GM18502 (cell line): ENCODE measurements at regions not wholly inside any gene's neighbourhood (a gene's known extent, or its start where the extent isn't known, plus 50 kb on each side); places are given as distances from the start of the nearest gene placed in this dataset.

Experiments
- ATAC-seq: cut with Tn5 transposase; IDR thresholded peaks from one replicate; pipeline ENCODE4 v1.9.1; 2021; ENCODE audit warnings: mild to moderate bottlenecking; ENCODE audit not compliant: unreplicated experiment, poor library complexity

DNA sequence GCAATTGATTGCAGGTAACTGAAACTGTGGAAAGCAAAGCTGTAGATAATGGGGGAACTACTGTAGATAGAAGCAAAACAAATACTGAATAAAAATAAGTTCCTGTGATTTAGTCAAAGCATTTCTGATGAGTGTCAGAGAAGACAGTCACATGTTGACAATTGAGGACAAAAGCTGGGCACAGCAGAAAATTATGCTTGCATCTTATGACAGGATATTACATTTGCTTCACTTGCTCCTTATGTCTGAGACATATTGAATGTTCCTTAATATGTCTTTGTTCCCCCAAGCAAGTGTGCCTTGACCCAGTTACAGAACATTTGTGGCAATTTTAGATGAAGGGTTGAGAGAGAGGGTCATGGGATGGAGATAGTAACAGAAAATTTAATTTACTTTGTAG lies 526.0 kb upstream of the B3GALT2 start:
- no peak for ATAC-seq

DNA sequence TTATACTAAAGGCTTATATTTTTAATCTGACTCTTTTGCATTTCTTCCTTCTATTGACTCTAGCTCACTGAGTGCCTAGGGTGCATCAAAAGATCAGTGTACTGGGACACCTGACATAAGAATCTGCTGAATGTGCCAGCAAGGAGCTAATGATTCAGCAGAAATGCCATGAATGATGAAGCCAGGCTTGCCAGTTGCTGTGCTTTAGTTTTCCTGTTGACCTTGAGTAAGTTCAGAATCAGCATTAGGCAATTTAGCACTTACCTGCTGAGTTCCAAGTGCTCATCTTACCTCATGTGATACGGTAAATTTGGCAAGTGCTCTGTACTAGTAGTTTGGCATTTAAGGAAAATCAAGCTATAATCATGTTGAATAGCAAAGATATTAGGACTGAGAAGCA lies 523.2 kb upstream of the B3GALT2 start:
- ATAC-seq = no peak

GRCh38 chr1:193707271-193708021 lies 521.0 kb upstream of the B3GALT2 start:
- ATAC-seq = no peak

GRCh38 chr1:193706766-193707165 lies 520.4 kb upstream of the B3GALT2 start:
- ATAC-seq = no peak

GRCh38 chr1:193705554-193705981 lies 519.2 kb upstream of the B3GALT2 start:
- ATAC-seq = no peak

- ATAC-seq = no peak
These were observed 517.2 kb upstream of the B3GALT2 start for GRCh38 chr1:193703655-193704054.

GRCh38 chr1:193703121-193703520 lies 516.7 kb upstream of the B3GALT2 start:
- no peak for ATAC-seq

- ATAC-seq = no peak
These were observed 515.3 kb upstream of the B3GALT2 start for GRCh38 chr1:193701759-193702158.

GRCh38 chr1:193700710-193701355 lies 514.4 kb upstream of the B3GALT2 start:
- ATAC-seq = no peak

DNA sequence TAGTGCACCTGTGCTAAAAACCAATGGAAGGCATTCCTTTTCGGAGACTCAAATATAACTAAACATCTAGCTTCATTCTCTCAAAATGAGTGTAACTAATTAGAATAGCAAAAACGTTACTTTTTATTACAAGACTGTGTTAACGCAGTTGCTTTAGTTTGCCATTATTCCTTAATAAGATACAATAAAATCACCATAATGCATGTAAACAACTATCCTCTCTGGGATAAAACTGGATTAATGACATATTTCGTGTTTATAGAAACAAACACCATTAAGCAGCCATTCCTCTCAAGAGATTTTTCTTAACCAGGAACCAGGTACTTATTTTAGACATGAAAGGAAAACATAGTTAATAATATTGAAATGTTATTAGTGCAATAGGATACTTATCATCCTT lies 512.8 kb upstream of the B3GALT2 start:
- ATAC-seq = no peak

DNA sequence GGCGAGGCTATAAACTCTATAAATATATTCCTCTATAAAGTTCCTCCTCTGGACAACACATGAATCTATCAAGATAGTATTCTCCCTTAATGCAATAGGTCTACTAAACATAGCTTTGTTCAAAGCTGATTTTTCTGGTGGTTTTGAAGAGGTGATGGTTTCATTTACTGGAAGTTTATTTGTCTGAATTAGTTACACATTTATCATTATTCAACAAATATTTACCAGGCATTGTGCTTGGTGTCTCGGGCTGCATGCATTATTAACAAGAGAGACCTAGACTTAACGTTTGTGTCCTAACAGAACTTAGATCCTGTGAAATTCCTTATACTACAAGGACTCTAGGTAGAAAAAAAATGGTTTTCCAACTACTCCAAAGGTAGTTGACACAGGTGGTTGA lies 511.4 kb upstream of the B3GALT2 start:
- no peak for ATAC-seq

DNA sequence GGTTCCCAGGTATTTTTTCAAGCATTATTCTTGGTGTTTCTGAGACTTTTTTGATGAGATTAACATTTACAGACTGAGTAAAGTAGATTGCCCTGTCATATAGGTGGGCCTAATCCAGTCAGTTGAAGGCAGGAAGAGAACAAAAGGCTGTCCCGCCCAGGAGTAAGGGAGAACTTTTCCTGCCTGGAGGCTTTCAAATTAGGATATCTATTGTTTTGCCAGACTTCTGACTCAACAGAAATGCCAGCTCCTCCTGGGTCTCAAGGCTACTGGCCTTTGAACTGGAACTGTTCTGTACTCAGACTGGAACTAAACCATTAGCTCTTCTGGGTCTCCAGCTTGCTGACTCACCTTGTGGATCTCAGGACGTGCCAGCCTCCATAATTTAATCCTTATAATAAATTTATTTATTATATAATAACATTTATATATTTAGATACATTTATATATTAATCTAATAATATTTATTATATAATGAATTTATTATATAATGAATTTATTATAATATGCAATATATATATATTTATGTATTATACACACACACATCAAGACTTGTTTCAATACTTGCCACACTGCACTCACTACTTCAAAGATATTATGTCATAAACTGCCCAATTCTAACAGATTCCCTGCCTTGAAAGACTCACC lies 510.8 kb upstream of the B3GALT2 start:
- no peak for ATAC-seq

DNA sequence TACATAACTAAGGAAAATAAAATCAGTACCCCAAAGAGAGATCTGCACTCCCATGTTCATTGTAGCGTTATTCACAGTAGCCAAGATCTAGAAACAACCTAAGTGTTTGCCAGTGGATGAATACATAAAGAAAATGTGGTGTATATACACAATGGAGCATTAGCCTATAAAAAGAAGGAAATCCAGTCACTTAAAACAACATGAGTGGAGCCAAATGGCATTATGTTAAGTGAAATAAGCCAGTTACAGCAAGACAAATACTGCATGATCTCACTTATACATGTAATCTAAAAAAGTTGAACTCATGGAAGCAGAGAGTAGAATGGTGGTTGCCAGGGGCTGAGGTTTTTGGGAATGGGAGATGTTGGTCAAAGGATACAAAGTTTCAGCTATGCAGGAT lies 508.3 kb upstream of the B3GALT2 start:
- no peak for ATAC-seq

- ATAC-seq = no peak
These were observed 499.6 kb upstream of the B3GALT2 start for GRCh38 chr1:193685986-193686385.

- no peak for ATAC-seq
These were observed 495.0 kb upstream of the B3GALT2 start for GRCh38 chr1:193681422-193681821.

- ATAC-seq = no peak
These were observed 494.5 kb upstream of the B3GALT2 start for GRCh38 chr1:193680924-193681316.

DNA sequence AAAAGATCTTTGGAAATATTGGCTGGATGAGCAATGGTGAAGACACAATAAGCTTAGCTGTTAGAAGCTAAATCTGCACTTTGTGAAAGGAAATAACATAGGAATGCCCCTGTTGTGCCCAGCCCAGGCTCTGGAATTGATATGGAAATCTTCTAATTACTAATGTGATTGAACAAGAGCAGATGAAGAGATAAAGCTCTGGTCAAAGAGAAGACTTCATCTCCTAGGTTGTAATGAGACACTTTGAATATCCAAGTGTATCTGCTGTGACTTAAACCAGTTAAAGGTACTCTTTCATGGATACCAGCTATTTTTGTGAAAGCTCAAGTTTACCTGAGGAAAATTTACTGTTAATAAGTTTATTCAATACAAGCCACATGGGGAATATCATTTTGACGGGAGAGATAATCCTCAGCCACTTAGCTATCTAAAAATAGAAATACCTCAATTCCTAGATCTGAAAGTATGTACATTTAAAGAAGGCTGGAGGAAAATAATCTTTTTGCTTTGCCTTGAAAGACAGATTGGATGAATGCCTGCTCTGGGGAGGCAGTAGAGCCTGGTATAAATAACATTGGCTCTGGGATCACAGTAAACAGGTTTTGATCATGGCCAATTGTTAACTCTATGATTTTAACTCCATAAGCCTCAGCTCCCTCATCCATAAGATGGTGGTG lies 494.0 kb upstream of the B3GALT2 start:
- ATAC-seq = no peak

GRCh38 chr1:193677874-193678273 lies 491.5 kb upstream of the B3GALT2 start:
- no peak for ATAC-seq

- no peak for ATAC-seq
These were observed 490.7 kb upstream of the B3GALT2 start for GRCh38 chr1:193676996-193677549.

DNA sequence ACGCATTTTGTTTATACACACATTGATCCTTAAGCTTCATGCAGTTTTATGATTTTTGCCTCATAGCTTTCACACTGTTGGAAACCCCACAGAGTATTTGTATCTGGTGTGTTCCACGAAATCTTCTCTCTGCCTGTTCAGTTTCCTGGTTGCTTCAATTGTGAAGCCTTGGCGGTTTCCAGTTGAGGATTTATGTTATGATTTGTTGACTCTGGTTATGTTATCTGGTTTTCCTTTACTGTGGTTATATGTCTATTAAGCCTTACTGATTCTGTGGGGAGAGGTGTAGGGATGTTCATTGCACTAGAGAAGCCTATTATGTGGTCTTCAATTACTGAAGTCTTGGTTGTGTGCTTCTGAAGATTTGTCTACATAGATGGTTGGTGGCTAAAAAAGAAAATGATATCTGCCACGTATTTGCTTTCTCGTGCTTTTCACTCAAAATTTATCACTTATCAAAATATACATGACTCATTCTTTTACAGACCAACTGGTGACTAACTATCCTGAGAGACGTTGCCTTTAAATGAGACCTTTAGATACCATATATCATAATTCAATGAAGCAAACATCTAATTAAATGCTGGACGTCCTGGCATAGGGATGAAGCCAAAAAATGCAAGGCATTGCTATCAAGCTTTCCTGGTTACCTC lies 488.0 kb upstream of the B3GALT2 start:
- no peak for ATAC-seq
